ENCODE measurements at regions not wholly inside any gene's neighbourhood (a gene's known extent, or its start where the extent isn't known, plus 50 kb on each side); places are given as distances from the start of the nearest gene placed in this dataset.

- no peak for TF ChIP-seq ZNF274 (IDR thresholded peaks at IDR 0.05; ENCODE audit: low read depth, low read length)
- H3K4me3 ChIP-seq (ENCODE audit: low read length): no peak overlapping the region
Measured at GRCh38 chr11:116654526-116654925, 118.3 kb downstream of the BUD13 start.

DNA sequence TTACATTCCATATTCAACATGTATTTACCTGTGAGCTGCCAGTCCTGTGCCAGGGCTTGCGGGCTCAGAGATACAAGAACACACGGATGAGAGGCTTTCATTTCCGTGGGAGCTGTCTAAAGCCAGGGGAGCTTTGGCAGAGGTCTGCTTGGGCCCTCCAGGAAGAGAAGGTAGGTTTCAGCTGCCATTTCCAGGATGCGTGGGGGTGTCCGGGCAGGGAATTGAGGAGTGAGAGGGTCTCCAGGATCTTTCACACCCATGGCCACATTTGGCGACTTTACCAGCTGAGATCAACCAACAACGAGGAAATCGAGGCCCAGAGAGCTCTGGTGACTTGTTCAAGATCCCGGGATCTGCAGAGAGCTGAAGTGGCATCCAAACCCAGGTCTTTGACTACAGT, 119.6 kb downstream of the BUD13 start:
- no peak overlapping the region for H3K4me3 ChIP-seq (ENCODE audit: low read length)
- no peak for TF ChIP-seq ZNF274 (IDR thresholded peaks at IDR 0.05; ENCODE audit: low read depth, low read length)

GRCh38 chr11:116651737-116652237, 121.0 kb downstream of the BUD13 start:
- H3K4me3 ChIP-seq (ENCODE audit: low read length): no peak overlapping the region
- TF ChIP-seq ZNF274 (IDR thresholded peaks at IDR 0.05; ENCODE audit: low read depth, low read length): no peak

DNA sequence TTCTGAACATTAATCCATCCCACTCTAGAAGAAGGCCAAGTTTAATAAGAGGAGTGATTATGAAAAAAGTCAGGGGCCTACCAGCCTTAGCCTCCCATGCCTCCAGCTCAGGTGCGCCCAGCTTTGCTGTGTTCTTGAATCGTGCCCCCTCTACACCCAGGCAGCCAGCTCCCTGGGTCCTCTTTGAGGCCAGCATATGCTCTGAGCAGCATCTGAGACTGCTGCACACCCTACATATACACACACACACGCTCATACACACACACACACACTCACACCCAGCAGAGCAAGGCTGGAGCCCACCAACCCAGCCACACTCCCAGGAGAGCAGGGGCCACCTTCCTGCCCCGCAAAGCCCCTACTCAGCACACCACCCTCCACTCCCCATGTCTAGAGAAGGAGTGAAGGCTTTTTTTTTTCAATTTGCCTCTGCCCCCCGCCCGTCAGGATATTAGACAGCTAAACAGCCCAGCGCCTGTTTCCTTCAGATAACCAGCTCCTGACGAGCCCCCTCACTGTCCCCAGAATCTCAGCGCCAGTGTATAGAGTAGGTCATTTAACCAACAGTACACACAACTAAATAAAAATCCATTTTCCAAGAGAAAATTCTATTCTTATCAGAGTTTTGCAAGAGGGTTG, 121.6 kb downstream of the BUD13 start:
- no peak overlapping the region for H3K4me3 ChIP-seq (ENCODE audit: low read length)
- TF ChIP-seq ZNF274 (IDR thresholded peaks at IDR 0.05; ENCODE audit: low read depth, low read length): no peak

GRCh38 chr11:116650052-116650451, 122.7 kb downstream of the BUD13 start:
- no peak for TF ChIP-seq ZNF274 (IDR thresholded peaks at IDR 0.05; ENCODE audit: low read depth, low read length)
- no peak overlapping the region for H3K4me3 ChIP-seq (ENCODE audit: low read length)

DNA sequence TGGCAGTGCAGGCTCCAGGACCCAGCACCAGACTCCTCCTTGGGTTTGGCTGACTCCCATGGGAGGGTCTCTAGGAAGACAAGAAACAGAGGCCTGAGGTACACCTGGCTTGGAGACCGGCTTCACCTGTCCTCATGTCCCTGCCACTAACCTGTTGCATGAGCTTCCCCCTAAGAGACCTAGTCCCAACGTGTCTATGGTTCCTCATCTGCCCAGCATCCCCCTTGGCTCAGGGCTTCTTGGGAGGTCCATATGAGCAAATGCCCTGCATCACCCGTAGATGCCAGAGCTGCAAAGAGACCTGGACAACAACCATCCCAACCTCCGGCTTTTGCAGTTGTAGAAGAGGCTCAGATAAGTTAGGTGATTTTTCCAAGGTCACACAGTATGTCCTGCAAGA, 123.5 kb downstream of the BUD13 start:
- no peak for TF ChIP-seq ZNF274 (IDR thresholded peaks at IDR 0.05; ENCODE audit: low read depth, low read length)
- no peak overlapping the region for H3K4me3 ChIP-seq (ENCODE audit: low read length)

- no peak overlapping the region for H3K4me3 ChIP-seq (ENCODE audit: low read length)
- no peak for TF ChIP-seq ZNF274 (IDR thresholded peaks at IDR 0.05; ENCODE audit: low read depth, low read length)
Measured at GRCh38 chr11:116648247-116649174, 124.3 kb downstream of the BUD13 start.

- H3K4me3 ChIP-seq (ENCODE audit: low read length): no peak overlapping the region
- TF ChIP-seq ZNF274 (IDR thresholded peaks at IDR 0.05; ENCODE audit: low read depth, low read length): no peak
Measured at GRCh38 chr11:116647305-116648080, 125.3 kb downstream of the BUD13 start.

DNA sequence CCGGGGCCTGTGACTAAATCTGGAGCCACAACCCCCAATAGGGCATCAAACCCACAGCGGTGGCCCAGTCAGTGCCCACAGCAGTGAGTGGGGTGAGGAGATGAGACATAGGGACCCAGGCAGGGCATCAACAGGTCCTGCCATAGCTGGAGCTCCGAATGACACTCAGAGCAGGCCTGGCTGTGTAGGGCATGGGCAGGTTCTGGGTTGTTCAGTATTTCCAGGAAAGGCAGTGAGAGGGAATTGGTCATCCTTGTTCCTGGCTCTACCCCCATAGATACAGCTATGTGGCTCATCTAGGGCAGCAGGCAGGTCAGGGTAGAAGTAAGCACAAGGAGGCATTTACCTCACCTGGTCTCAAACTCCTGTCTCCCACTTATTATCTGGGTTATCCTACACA, 126.6 kb downstream of the BUD13 start:
- no peak for TF ChIP-seq ZNF274 (IDR thresholded peaks at IDR 0.05; ENCODE audit: low read depth, low read length)

GRCh38 chr11:116644941-116645305, 127.9 kb downstream of the BUD13 start:
- no peak for TF ChIP-seq ZNF274 (IDR thresholded peaks at IDR 0.05; ENCODE audit: low read depth, low read length)
- no peak overlapping the region for H3K4me3 ChIP-seq (ENCODE audit: low read length)

More for the DNA sequence above, 126.6 kb downstream of the BUD13 start:
- H3K4me3 ChIP-seq (ENCODE audit: low read length): no peak overlapping the region

DNA sequence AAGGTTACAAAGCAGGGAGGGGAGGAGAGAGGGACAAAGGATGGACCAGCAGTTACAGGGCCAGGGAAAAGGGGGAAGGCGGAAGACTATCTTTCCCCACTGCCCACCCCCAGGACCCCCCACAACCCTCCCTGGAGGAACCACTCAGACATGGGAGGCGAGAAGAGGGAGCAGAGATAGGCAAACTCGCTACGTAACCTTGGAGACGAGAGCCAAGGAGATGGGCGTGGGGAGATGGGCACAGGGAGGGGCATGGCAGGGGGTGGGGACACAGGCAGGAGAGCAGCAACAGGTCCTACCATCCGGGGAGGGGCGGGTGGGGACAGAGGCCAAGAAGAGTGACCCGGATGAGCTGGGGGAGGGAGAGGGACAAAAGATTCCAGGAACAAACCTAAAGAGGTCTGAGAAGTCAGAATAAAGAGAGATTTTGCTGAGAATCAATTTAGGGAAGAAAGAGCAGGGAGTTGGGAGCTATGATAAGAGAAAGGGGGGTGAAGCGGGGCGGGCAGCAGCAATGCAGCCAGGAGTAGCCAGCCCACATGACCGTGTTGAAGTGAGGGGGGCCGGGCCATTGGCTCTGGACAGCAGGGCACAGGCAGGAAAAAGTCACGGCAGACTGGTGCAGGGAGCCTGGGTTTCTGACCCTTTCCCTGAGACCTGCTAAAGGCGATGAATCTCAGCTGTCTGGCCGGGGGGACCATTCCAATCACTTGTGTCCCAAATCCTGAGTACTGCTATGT, 128.4 kb downstream of the BUD13 start:
- no peak overlapping the region for H3K4me3 ChIP-seq (ENCODE audit: low read length)
- TF ChIP-seq ZNF274 (IDR thresholded peaks at IDR 0.05; ENCODE audit: low read depth, low read length): no peak

- no peak for TF ChIP-seq ZNF274 (IDR thresholded peaks at IDR 0.05; ENCODE audit: low read depth, low read length)
- H3K4me3 ChIP-seq (ENCODE audit: low read length): no peak overlapping the region
Measured at GRCh38 chr11:116643521-116643920, 129.3 kb downstream of the BUD13 start.

GRCh38 chr11:116642902-116643301, 129.9 kb downstream of the BUD13 start:
- TF ChIP-seq ZNF274 (IDR thresholded peaks at IDR 0.05; ENCODE audit: low read depth, low read length): no peak
- H3K4me3 ChIP-seq (ENCODE audit: low read length): no peak overlapping the region

DNA sequence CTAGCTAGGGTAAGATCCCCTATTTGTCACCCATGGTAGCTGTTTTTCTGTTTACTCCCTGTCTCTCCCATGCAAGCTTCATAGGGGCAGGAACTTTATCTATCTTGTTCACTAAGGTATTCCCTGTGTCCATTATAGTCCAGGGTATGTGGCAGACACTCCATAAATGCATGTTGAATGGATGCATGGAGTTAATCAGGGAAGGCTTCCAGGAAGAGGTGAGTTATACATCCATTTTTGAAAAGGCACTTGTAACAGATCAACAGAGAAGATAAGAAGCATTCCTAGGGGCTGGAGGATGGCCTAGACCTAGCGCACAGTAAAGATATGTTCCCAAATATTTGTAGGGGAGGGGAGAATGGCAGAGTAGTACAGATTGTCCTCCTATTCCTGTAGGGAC, 130.3 kb downstream of the BUD13 start:
- H3K4me3 ChIP-seq (ENCODE audit: low read length): no peak overlapping the region
- no peak for TF ChIP-seq ZNF274 (IDR thresholded peaks at IDR 0.05; ENCODE audit: low read depth, low read length)

Data from GM08714 (cell line).